Dedifferentiated amniotic fluid mesenchymal stem cell (primary cell): ENCODE measurements at regions not wholly inside any gene's neighbourhood (a gene's known extent, or its start where the extent isn't known, plus 50 kb on each side); places are given as distances from the start of the nearest gene placed in this dataset.

ENCODE experiments used
- DNase-seq: peaks from one replicate; pipeline ENCODE4 v3.0.0-alpha.2; 2016; ENCODE audit errors: extremely low spot score

DNA sequence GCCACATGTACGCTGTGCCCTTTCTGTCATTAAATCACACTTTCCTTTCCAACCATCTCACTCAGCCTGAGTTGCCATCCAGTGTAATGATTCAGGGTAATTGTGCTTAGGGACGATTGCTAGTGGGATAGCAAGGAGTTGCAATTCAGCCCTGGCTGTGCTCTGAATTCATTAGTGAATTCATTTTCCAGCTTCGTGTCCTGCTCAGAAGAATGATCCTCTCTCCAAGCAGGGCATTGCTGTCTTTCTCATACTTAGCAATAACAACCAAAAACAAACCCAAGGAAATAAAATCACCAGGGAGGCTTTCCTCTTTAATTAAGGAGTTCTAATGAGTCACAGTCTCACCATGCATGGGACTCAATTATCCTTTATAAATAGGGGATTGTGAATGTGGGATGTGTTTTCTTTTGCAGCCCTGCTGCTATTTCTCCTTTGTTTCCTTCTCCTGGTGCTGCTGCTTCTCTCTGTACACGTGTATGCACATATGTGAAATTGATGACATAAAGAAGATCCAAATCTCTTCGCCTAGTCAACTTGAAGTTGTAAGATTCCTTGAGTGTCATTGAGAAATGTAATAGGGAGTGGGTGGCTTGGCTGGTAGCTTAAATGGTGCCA, 167.0 kb downstream of the TSEN15 start:
- no peak for DNase-seq

DNA sequence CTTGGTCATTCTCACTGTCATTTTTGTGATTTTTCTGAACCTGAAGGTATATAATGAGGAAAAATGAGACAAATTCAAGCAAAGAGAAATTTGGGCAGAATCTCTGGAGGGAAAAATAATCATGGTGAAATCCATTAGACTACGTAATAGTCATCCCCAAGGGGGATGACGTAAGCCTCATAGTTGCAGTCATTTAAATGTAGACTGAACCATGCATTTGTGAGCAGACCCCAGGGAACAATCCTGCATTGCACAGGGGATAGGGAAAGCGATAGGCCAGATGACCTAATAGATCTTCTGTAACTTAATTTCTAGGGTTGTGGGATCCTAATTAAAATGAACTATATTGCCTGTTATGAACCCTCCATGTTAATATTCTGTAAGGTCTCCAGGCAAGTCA, 167.4 kb upstream of the C1orf21 start:
- no peak for DNase-seq

DNA sequence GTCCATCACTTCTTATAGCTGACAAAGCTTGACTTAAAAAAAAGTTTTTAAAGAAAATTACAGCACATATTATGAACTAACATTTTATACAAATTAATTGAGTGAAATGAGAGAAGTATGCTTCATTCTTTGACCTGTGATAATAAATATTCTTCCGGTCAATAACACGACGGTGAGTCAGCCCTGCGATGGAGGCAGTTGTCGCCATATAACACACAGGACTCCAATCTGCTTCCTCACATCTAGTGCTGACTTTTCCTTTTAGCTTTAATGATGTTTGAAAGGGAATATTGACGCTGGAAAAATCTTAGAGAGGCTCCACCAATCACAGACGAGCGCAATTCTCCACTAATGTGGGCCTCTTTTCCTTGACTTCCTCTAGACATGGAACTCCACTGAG, 166.9 kb upstream of the C1orf21 start:
- no peak for DNase-seq

DNA sequence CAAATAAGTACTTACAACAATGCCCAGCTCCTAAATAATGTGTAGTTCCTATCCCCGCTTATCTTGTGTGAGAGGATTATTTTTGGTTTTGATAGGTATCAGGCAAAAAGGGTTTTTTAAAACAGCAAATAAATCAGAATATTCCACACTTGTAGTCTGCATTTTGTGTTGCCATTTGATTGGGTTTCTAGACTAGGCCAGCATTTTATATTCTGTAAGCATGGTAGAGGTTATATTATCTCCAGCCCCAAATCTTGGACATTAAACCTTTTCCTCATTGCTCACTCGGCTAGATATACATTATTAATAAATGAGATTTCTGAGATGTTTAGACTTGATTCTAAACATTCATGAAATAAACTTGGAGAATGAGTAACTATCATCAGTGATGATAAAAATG, 165.7 kb upstream of the C1orf21 start:
- DNase-seq: no peak

DNA sequence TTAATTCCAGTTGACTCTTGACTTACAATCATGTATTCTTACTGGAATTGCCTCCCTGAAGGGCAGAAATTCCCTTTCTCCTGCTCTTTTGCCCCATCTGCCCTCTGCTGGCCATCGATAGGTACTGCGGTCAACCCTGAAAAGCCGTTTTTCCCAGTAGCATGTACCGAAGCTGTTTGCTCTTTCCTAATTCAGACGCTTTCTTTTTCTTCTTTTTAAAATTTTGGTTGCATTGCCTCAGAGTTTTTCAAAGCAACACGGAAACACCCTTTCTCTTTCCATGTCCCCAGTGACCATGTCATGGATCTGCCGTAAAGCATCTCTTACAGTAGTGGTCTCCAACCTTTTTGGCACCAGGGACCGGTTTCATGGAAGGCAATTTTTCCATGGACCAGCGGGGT, 164.2 kb upstream of the C1orf21 start:
- DNase-seq: peak; percentile 20

DNA sequence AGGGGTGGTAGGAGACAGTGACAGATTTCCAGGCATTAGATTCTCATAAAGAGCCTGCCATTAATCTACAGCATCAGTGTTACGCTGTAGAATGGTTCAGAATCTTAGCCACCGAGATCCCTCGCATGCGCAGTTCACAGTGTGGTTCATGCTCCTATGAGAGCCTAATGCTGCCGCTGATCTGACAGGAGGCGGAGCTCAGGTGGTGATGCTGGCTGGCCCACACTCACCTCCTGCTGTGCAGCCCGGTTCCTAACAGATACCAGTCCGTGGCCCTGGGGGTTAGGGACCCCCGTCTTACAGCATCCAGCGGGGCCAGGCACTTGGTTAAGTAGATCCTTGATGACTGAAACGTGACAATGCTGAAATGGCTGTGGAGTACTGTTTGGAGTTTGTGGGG, 163.6 kb upstream of the C1orf21 start:
- no peak for DNase-seq

DNA sequence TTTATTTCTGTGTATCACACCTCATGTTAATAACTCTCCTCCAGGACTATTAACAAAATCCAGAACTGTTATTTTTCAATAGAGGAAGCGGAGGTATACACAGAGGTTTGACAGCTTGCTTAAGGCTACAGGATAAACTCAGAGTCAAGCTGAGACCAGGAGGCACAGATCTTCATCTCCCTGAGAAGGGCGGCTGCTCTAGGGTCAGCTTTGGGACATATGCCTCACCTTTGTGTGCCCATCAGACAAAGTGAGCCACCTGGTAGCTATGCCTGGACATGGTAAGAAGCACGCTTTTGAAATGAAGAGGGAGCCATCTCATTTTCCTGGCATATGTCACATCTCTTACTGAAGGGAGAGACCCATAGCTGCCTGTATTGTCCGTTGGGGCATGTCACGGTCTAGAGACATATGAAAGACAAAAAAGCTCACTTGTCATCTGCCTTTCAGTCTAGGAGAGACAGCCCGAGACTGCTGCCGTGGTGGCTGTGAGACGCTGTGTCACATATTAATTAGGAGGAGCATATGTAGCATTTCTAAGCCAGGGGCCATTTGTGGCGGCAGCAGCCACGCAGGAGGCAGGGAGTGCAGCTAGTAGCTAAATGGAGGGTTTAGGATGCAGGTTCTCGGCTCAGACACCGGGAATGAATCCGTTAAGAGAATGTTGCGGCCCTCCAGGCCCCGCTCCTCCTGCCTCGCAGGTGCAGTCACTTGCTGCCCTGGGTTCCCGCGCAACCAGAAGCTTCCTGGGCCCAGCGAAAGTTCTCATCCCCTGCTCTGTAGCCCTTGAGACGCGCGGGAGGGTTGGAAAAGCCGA, 161.3 kb upstream of the C1orf21 start:
- DNase-seq: no peak

DNA sequence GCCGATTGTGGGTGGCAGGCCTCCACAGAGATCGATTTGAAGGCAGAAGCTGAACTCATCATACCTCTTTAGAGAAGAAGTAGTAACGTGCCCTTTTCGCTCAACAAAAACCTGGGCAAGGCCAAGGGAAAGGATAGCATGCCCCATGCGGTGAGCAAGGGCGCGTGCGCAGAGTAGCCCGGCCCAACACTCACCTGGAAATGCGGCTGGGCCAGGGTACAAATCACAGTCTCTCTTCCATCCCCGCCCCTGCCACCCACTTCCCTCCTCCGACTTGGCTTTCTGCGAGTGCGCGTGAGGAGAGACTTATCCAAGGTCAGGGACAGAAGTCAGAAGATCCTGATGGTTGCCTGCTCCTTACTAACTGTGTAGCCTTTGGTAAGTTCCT, 160.7 kb upstream of the C1orf21 start:
- DNase-seq: no peak

DNA sequence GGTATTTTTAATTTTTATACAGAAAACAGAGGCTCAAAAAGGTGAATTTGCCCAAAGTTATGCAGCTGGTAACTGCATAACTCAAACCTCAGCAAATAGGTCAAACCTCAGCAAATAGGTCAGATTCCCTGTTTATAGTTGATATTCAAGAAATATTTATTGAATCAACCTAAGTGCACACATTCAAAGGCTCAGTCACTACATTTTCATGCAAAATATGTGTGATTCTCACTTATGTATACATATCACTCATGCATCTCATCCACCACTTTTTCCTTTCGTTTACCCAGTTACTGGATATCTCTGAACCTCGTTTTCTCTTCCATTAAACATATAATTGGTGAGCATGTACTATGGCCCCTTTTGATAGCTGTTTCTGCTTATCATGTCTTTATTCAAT, 158.3 kb upstream of the C1orf21 start:
- DNase-seq: no peak

DNA sequence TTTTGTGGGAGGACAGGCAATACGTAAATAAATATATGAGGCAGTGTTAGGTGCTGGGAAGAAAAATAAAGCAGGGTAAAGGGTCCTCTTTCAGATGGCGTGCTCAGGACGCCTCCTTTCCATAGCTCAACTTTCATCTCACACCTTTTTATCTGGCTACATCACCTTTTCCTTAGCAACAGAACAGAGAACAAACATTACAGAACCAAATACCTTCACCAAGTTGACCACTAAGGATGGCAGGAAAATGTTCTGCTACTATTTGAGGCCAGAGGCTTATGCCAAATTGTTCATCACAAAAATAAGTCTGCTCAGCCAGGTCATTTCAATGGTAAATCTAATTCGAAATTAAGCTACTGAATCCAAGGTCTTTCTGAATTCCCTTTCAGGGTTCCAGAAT, 149.2 kb upstream of the C1orf21 start:
- DNase-seq: no peak

DNA sequence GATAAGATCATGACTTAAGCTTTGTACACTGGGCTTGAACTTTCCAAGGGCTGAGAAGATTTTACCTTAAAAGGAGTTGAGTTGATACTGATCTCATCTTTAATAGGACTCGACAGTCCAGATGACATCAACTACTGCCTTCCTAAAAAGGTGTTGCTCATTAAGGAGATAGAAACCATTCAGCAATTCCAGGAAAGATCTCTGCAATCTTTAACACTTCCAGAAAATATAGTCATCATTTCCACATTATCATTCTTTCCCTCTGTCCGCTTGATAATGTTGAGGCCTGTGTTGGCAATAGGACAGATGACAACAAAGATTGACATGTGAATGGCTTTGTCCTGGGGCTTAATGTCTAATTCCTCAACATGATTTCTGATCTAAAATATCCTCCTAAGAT, 145.4 kb upstream of the C1orf21 start:
- no peak for DNase-seq

DNA sequence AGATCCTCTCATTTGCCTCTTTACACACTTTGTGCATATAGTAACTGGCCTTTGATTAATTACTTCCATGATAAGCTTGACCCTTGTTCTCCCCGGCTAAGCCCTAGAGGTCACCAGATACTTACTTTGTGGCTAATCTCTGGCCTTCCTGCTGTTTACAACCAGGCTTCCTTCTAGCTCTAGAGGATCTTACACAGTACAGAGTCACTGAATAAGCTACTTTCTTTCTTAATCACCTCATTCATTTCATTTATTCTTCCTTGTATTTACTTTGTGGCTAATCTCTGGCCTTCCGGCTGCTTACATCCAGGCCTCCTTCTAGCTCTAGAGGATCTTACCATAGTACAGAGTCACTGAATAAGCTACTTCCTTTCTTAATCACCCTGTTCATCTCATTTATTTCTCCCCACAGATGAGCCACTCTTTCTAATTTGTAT, 144.3 kb upstream of the C1orf21 start:
- no peak for DNase-seq

DNA sequence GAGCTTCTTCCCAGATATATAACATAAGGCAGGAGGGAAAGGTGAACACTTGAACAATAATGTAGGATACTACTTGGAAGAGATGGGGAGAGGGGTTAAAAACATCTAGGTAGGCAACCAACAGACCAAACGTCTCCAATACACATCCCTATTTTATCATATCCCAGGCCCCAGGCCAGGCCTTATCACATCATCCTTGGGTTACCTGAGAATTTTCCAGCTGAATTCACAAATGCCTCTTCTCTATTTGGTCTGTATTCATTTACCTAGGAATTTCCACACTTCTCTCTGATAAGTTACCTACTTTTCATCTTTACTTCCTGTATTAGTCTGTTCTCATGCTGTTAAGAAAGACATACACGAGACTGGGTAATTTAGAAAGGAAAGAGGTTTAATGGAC, 141.9 kb upstream of the C1orf21 start:
- no peak for DNase-seq

DNA sequence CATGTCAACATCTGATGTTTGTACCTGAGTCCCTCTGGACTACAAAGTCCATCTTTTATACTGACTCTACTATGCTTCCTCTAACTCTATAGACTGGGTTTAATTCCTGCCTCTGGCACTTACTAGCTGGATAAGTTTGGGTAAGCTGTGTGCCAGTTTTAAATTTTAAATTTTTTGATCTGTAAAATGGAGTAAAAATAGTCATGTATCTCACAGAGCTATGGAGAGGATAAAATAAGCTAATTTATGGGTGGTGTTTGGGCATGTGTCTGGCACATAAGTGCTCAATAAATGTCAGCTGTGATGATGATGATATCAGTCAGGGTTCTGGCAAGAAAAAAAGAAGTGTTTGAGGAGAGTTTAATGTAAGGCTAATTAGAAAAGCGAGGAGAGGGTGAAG, 139.2 kb upstream of the C1orf21 start:
- DNase-seq: no peak

DNA sequence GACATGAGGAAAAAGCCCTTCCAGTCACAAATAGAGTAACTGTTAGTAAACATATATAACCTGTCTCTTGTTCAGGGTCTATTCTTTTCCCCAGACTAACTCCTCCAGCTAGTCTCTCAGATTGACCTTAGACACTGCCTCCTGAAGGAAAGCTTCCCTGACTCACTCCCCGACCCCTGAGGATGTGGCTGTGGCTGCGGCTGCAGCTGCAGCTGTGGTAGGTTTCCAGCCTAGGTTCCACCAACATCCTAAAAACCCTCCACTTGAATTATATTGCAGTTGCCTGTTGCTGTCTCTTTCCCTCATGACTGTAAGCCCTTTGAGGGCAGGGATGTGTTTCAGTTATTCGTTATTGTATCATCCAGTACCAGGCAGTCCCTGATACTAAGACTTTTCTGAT, 132.9 kb upstream of the C1orf21 start:
- DNase-seq: no peak

DNA sequence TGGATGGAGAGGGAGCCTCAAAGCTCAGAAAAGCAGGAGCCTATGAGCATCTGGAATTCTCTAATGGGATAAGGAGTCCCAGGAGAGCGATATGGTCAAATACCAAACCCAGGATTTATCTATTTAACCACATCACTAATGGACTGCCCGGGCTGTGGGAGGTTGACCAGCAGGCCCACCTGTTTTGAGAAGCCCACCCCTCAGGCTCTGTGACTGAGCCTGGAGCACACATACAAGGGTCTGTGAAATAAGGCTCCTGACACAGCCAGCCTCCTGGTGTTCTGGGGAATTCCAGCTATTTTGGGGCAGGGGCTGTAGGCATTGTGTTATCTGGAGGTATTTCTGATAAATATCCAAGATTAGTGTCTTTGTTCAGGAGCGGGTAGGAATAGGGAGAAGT, 132.0 kb upstream of the C1orf21 start:
- no peak for DNase-seq

DNA sequence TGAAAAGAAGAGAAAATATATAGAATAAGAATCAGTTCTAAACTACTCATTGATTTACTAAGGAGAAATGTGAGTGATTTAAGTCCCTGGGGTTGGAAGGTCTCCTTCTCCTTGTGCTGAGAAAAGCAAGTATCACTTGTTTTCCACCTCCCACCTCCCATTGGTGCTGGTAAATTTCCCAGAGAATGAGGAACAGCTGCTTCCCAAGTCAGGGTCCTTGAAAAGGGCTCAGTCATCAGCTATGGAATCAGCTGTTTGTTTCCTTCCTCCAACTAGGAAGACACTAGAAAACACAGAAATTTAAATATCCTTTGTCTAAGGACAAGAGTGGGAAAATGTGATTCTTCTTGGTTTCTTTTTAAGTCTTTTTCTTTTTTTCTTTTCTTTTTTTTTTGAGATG, 131.3 kb upstream of the C1orf21 start:
- no peak for DNase-seq

DNA sequence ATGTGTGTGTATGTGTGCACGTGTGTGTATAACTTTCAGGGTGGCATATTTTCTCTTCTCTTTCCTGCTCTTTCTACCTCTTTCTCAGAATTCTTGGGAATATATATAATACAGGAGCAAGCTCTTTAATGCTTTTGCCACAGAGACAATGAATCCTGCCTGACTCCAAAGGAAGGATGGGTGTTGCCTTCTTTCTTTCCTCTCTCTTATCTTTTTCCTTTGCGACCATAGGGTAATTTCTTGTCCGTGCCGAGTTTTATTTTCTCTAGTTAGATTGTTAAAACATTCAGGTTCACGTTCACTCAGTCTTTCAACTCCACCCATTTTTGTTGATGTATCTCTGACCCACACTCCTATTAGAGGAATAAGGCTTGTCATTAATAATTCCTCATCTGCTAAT, 129.0 kb upstream of the C1orf21 start:
- no peak for DNase-seq

DNA sequence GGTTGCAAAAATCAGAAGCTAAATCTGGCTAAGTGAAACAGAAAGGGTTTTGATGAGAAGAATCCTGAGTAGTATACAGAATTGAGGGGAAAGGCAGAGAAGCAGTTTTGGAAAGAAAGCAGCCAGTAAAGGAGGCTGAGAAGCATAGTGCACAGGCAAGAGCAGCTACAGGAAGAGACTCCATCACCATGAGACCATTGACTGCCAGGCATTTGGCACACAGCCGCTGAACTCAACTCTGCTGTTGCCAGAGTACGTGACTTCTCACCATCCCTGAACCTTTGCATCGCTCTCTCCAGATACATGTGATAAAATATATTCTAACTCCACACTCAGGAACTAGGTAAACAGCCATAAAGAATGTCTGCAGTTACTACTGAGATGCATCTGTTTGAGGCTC, 128.3 kb upstream of the C1orf21 start:
- no peak for DNase-seq

DNA sequence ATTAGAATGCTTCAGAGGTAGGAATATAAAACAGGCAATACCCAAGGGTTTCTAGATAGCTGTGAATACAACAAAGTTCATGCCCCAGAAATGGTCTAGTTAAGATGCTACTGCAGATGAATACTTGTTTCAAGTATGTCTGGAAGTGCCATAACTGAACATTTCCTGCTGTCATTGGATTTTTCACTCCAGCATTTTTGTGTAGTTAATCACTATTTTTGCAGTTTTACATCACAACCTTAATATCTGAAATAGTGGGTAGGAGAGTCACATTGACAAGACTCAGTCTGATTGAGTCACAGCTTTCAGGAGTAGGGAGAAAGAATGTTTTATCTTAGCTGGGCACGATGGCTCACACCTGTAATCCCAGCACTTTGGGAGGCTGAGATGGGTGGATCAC, 126.4 kb upstream of the C1orf21 start:
- DNase-seq: peak; percentile 40

DNA sequence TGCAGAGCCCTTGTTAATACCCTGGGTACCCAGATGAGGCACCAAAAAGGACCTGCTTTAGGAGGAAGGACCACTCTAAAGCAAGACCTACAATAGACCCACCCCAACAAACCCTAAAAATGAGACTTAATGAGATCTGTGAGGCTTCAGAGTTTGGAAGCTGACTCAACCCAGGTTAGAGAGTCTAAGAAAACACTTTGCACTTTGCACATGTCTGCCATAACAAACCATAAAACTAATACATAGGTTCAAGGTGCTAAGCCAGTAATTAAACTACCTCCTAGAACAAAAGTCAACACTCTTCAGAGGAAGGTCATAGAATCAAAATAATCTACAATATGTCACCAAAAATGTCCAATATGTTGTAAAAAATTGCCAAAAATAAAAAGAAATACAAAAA, 124.7 kb upstream of the C1orf21 start:
- no peak for DNase-seq

DNA sequence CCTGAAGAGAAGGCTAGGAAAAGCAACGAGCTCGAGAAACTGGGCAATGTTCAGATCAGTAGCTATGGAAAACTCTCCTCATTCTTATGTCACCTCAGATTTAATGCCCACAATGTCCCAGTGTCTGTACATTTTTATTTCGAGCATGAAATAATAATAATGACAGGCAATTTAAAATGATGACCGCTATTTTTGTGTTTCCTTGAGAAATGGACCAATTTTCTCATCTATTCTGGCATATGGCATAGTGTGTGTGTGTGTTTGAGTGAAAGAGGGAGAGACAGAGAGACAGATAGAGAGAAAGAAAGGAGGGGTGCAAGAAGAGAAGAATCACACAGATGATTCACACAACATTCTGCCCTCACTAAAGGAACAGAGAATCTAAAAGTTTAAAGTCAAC, 119.1 kb upstream of the C1orf21 start:
- DNase-seq: no peak

DNA sequence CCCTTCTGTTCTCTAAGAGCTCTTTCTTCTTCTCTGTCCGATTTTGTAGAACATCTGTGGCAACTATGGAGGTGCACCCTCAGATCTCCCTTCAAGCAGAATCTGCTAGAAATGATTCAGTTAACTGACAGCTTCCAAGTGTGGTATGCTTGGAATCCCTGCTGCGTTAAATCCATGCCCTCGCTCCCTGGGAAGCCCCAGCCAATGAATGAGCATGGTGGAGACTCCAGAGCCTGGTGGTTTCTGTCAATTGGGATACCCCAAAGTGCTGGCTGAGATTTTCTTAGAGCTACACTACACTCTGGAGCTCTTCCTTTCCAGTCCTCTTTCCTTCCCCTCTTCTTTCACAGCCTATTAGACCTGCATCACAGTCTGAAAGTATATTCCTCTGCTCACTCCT, 116.3 kb upstream of the C1orf21 start:
- no peak for DNase-seq
